Panc1 (cell line): ENCODE measurements at regions not wholly inside any gene's neighbourhood (a gene's known extent, or its start where the extent isn't known, plus 50 kb on each side); places are given as distances from the start of the nearest gene placed in this dataset.

Experiments used
- ATAC-seq: fragments of 200-7000 bp; cut with Tn5 transposase; 2 replicates; pipeline ENCODE4 v1.9.1; 2020; ENCODE audit warnings: mild to moderate bottlenecking, moderate library complexity
- BruUV-seq: library from RNA; stranded (reverse); fragments of 400-500 nt; replicated peaks from 2 replicates; lab custom pipeline; 2021; lab: Mats Ljungman, UMichigan
- CTCF ChIA-PET: fragments of 300-600 bp; sonication (Branson Sonifier 250); formaldehyde crosslinking; loops from one replicate; lab custom pipeline; 2022; ENCODE audit warnings: antibody characterized with exemption; lab: Charles Lee
- POLR2A ChIA-PET: fragments of 300-600 bp; sonication (Branson Sonifier 250); formaldehyde crosslinking; loops from one replicate; lab custom pipeline; 2022; ENCODE audit warnings: antibody characterized with exemption; lab: Charles Lee
- DNase-seq: peaks from one replicate; pipeline ENCODE4 v3.0.0-alpha.2; 2010; ENCODE audit warnings: low read depth, low spot score
- H3K27ac ChIP-seq: 2 replicates; pipeline ENCODE4 v1.5.1; 2011; ENCODE audit warnings: mild to moderate bottlenecking, low read length, inconsistent platforms
- H3K27me3 ChIP-seq: fragments of 200-500 bp; sonication (Bioruptor generic); 2 replicates; pipeline ENCODE4 v1.6.0; 2014; ENCODE audit warnings: low read length, inconsistent platforms; ENCODE audit not compliant: control insufficient read depth, insufficient read depth
- H3K36me3 ChIP-seq: fragments of 200-500 bp; sonication (Bioruptor generic); 2 replicates; pipeline ENCODE4 v1.5.1; 2014; ENCODE audit warnings: inconsistent platforms, mild to moderate bottlenecking, low read length, moderate library complexity; ENCODE audit not compliant: control insufficient read depth, insufficient read depth
- H3K4me1 ChIP-seq: 2 replicates; pipeline ENCODE4 v1.5.1; 2011; ENCODE audit warnings: inconsistent platforms, mild to moderate bottlenecking, low read length, moderate library complexity; ENCODE audit not compliant: control insufficient read depth, insufficient read depth
- H3K4me3 ChIP-seq, 2 experiments: 2 replicates each; pipeline ENCODE4 v1.5.1; 2011 to 2012; ENCODE audit warnings: low read depth in 2 of 2, low read length in 2 of 2, mild to moderate bottlenecking in 2 of 2, inconsistent platforms in 1 of 2, moderate library complexity in 1 of 2
- H3K9me3 ChIP-seq: fragments of 200-500 bp; sonication (Bioruptor generic); 2 replicates; pipeline ENCODE4 v1.5.1; 2014; ENCODE audit warnings: low read depth, mild to moderate bottlenecking, inconsistent platforms, low read length, moderate library complexity; ENCODE audit not compliant: control insufficient read depth, insufficient read depth
- POLR2AphosphoS5 ChIP-seq: IDR thresholded peaks from 2 replicates; pipeline ENCODE4 v1.6.1; 2012; ENCODE audit warnings: mild to moderate bottlenecking, low read depth, low read length, moderate library complexity
- SIN3A ChIP-seq: IDR thresholded peaks from 2 replicates; pipeline ENCODE4 v1.6.1; 2012; ENCODE audit warnings: low read depth, mild to moderate bottlenecking, low read length, moderate library complexity, borderline replicate concordance; ENCODE audit not compliant: insufficient read depth
- TCF7L2 ChIP-seq: IDR thresholded peaks from 2 replicates; pipeline ENCODE4 v1.6.1; 2011; ENCODE audit warnings: mild to moderate bottlenecking, low read depth, low read length, inconsistent platforms
- in situ Hi-C: cut with HindIII; loops from 2 replicates; pipeline ENCODE4 v1.10.0; 2016; ENCODE audit warnings: low sequenced_read_pairs, low pct_unique_long_range_greater_than_20kb
- intact Hi-C: fragments of 100-400 bp; cut with micrococcal nuclease; formaldehyde crosslinking; loops from one replicate; pipeline ENCODE4 v1.10.0; 2022; ENCODE audit not compliant: unreplicated experiment
- TF ChIP-seq, protein P1 (sequence below), 2 experiments: IDR thresholded peaks; 2 replicates each; pipeline ENCODE4 v1.6.1; 2011 to 2012; ENCODE audit warnings: low read depth in 2 of 2, control low read depth in 1 of 2, low read length in 1 of 2, mild to moderate bottlenecking in 1 of 2, moderate library complexity in 1 of 2; ENCODE audit not compliant: insufficient read depth in 1 of 2
- TF ChIP-seq, protein P2 (sequence below): fragments of 450-650 bp; IDR thresholded peaks from 2 replicates; pipeline ENCODE4 v1.5.1; 2017; ENCODE audit warnings: mild to moderate bottlenecking

GRCh38 chr1:83555871-83556270 lies 443.1 kb downstream of the TTLL7 start:
- in situ Hi-C loops: no loop called here
- TF ChIP-seq SIN3A (no peak), TCF7L2 (no peak)
- TF ChIP-seq, protein P1, sequence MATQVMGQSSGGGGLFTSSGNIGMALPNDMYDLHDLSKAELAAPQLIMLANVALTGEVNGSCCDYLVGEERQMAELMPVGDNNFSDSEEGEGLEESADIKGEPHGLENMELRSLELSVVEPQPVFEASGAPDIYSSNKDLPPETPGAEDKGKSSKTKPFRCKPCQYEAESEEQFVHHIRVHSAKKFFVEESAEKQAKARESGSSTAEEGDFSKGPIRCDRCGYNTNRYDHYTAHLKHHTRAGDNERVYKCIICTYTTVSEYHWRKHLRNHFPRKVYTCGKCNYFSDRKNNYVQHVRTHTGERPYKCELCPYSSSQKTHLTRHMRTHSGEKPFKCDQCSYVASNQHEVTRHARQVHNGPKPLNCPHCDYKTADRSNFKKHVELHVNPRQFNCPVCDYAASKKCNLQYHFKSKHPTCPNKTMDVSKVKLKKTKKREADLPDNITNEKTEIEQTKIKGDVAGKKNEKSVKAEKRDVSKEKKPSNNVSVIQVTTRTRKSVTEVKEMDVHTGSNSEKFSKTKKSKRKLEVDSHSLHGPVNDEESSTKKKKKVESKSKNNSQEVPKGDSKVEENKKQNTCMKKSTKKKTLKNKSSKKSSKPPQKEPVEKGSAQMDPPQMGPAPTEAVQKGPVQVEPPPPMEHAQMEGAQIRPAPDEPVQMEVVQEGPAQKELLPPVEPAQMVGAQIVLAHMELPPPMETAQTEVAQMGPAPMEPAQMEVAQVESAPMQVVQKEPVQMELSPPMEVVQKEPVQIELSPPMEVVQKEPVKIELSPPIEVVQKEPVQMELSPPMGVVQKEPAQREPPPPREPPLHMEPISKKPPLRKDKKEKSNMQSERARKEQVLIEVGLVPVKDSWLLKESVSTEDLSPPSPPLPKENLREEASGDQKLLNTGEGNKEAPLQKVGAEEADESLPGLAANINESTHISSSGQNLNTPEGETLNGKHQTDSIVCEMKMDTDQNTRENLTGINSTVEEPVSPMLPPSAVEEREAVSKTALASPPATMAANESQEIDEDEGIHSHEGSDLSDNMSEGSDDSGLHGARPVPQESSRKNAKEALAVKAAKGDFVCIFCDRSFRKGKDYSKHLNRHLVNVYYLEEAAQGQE (IDR thresholded peaks at IDR 0.05; ENCODE audit: insufficient read depth in 1 of 2, low read depth in 2 of 2, low read length in 1 of 2): no peak
- TF ChIP-seq, protein P2, sequence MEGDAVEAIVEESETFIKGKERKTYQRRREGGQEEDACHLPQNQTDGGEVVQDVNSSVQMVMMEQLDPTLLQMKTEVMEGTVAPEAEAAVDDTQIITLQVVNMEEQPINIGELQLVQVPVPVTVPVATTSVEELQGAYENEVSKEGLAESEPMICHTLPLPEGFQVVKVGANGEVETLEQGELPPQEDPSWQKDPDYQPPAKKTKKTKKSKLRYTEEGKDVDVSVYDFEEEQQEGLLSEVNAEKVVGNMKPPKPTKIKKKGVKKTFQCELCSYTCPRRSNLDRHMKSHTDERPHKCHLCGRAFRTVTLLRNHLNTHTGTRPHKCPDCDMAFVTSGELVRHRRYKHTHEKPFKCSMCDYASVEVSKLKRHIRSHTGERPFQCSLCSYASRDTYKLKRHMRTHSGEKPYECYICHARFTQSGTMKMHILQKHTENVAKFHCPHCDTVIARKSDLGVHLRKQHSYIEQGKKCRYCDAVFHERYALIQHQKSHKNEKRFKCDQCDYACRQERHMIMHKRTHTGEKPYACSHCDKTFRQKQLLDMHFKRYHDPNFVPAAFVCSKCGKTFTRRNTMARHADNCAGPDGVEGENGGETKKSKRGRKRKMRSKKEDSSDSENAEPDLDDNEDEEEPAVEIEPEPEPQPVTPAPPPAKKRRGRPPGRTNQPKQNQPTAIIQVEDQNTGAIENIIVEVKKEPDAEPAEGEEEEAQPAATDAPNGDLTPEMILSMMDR: no peak
- no peaks in the 10 kb centered on the region for H3K36me3 ChIP-seq
- BruUV-seq: no TSS peak
- ChIA-PET POLR2A (no interaction called here), CTCF (no interaction called here)
- no peak for DNase-seq
- no peak overlapping the region for H3K4me3 ChIP-seq
- H3K27ac ChIP-seq: no peak overlapping the region
- no peak for ATAC-seq
- intact Hi-C loops: no loop called here
- H3K9me3 ChIP-seq: no peaks in the 10 kb centered on the region
- H3K4me1 ChIP-seq: no peaks in the 10 kb centered on the region
- H3K27me3 ChIP-seq: no peaks in the 10 kb centered on the region

GRCh38 chr1:83554174-83554573 lies 444.8 kb downstream of the TTLL7 start:
- no peak for DNase-seq
- intact Hi-C loops: no loop called here
- no peaks in the 10 kb centered on the region for H3K9me3 ChIP-seq
- ChIA-PET POLR2A (no interaction called here), CTCF (no interaction called here)
- H3K4me3 ChIP-seq: no peak overlapping the region
- H3K36me3 ChIP-seq: no peaks in the 10 kb centered on the region
- 0 out of 2 replicates have a peak, but pooled peaks have one; percentile 26 for ATAC-seq
- in situ Hi-C loops: no loop called here
- no TSS peak for BruUV-seq
- TF ChIP-seq TCF7L2: no peak
- no peaks in the 10 kb centered on the region for H3K27me3 ChIP-seq
- H3K4me1 ChIP-seq: no peaks in the 10 kb centered on the region
- H3K27ac ChIP-seq: no peak overlapping the region

GRCh38 chr1:83552820-83553219 lies 446.1 kb downstream of the TTLL7 start:
- Histone ChIP-seq H3K27me3 (no peaks in the 10 kb centered on the region), H3K4me1 (no peaks in the 10 kb centered on the region), H3K27ac (no peak overlapping the region), H3K9me3 (no peaks in the 10 kb centered on the region), H3K4me3 (no peak overlapping the region), H3K36me3 (no peaks in the 10 kb centered on the region)
- TF ChIP-seq, protein P1 (IDR thresholded peaks at IDR 0.05; ENCODE audit: insufficient read depth in 1 of 2, low read depth in 2 of 2, low read length in 1 of 2): no peak
- TF ChIP-seq, protein P2: no peak
- TF ChIP-seq POLR2AphosphoS5: no peak
- no peak for TF ChIP-seq TCF7L2
- no peak for TF ChIP-seq SIN3A
- CTCF ChIA-PET: no interaction called here
- POLR2A ChIA-PET: no interaction called here
- BruUV-seq: no TSS peak
- DNase-seq (no peak), ATAC-seq (no peak)
- in situ Hi-C loops: no loop called here
- intact Hi-C loops: no loop called here
